ENCODE measurements at regions not wholly inside any gene's neighbourhood (a gene's known extent, or its start where the extent isn't known, plus 50 kb on each side); places are given as distances from the start of the nearest gene placed in this dataset.
A peak's percentile ranks its signal among the peaks of the same experiment; 100 is the strongest.

DNA sequence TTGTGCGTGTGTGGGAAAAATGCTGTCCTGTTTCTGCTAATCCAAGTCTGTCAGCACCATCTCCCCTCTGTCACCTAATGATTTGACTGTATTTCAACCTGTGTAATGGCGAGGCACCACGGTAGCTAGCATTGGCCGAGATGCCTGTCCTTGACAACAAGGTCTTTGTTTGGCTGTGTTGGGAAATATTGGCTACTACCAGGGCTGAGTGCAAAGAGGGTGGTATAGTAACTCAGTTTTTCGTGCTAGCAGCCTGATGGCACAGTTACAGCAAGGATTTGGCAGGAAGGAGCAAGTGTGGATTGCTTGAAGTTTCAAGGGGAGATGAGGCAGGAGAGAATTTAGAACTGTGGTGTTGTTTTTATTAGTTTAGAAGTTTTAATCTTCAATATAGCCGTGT, 440.3 kb upstream of the RGS6 start:
- CTCF ChIA-PET, result no interaction called here
- Histone ChIP-seq H3K4me3 (ENCODE audit: low read depth, low read length) (no peak overlapping the region), H3K36me3 (ENCODE audit: control insufficient read depth, insufficient read depth, low read length) (no peaks in the 10 kb centered on the region), H3K27me3 (ENCODE audit: control insufficient read depth, insufficient read depth, low read length) (no peaks in the 10 kb centered on the region)
- DNase-seq (ENCODE audit: low read depth), result no peak
- TF ChIP-seq, protein P1, sequence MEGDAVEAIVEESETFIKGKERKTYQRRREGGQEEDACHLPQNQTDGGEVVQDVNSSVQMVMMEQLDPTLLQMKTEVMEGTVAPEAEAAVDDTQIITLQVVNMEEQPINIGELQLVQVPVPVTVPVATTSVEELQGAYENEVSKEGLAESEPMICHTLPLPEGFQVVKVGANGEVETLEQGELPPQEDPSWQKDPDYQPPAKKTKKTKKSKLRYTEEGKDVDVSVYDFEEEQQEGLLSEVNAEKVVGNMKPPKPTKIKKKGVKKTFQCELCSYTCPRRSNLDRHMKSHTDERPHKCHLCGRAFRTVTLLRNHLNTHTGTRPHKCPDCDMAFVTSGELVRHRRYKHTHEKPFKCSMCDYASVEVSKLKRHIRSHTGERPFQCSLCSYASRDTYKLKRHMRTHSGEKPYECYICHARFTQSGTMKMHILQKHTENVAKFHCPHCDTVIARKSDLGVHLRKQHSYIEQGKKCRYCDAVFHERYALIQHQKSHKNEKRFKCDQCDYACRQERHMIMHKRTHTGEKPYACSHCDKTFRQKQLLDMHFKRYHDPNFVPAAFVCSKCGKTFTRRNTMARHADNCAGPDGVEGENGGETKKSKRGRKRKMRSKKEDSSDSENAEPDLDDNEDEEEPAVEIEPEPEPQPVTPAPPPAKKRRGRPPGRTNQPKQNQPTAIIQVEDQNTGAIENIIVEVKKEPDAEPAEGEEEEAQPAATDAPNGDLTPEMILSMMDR (IDR thresholded peaks at IDR 0.05; ENCODE audit: insufficient read depth, low read depth, low read length), result no peak
- POLR2A ChIA-PET, result no interaction called here

GRCh38 chr14:71492346-71492745, 439.9 kb upstream of the RGS6 start:
- Histone ChIP-seq H3K4me3 (ENCODE audit: low read depth, low read length) (no peak overlapping the region), H3K27me3 (ENCODE audit: control insufficient read depth, insufficient read depth, low read length) (no peaks in the 10 kb centered on the region), H3K36me3 (ENCODE audit: control insufficient read depth, insufficient read depth, low read length) (no peaks in the 10 kb centered on the region)
- POLR2A ChIA-PET, result no interaction called here
- CTCF ChIA-PET, result interaction anchor here (0.6 to 0.7 kb wide), 2 partner anchors 11 to 51 kb away, joined by 3 to 4 read pairs; no protein-coding TSS in a partner anchor
- DNase-seq (ENCODE audit: low read depth), result no peak
- TF ChIP-seq, protein P1 (IDR thresholded peaks at IDR 0.05; ENCODE audit: insufficient read depth, low read depth, low read length), result no peak

DNA sequence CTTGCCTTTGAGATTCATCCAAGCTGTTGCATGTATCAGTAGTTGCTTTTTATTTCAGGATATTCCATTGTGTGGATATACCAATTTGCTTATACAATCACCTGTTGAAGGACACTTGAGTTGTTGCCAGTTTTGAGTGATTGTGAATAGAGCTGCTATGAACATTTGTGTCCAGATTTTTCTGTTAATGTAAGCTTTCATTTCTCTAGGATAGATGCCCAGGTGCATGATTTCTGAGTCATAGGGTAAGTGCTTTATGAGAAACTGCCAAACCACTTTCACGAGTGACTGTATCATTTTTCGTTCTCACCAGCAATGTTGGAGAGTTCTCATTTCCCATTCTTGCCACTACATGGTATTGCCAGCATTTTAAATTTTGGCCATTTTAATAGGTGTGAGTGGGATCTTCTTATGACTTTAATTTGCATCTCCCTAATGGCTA, 434.6 kb upstream of the RGS6 start:
- ChIA-PET CTCF (interaction anchor here (1.4 kb wide), 1 partner anchor 38 kb away, joined by 3 read pairs; no protein-coding TSS in a partner anchor), POLR2A (interaction anchor here (0.6 kb wide), 1 partner anchor 10 kb away, joined by 3 read pairs; no protein-coding TSS in a partner anchor)
- TF ChIP-seq, protein P1 (IDR thresholded peaks at IDR 0.05; ENCODE audit: insufficient read depth, low read depth, low read length), result no peak
- DNase-seq (ENCODE audit: low read depth), result no peak
- H3K27me3 ChIP-seq (ENCODE audit: control insufficient read depth, insufficient read depth, low read length), result no peaks in the 10 kb centered on the region
- H3K36me3 ChIP-seq (ENCODE audit: control insufficient read depth, insufficient read depth, low read length), result no peaks in the 10 kb centered on the region
- no peak overlapping the region for H3K4me3 ChIP-seq (ENCODE audit: low read depth, low read length)

DNA sequence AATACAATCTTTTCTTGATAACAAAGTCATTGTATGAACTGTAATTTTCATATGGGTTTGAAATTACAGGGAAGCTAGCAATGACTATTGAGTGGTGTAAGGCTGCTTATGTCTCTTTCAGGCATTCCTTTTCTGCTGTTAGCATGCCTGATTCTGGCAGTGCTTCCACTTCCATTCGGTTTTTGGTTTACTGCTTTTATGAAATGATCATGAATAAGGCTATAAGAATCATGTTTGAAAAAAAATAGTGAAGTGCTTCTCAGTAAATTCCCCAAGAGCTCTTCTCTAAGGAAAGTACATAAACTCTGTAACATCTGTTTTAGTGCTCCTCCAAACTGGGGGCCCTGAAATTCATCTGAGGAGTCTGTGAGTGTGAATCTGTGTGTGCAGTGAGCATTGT, 434.0 kb upstream of the RGS6 start:
- no peaks in the 10 kb centered on the region for H3K27me3 ChIP-seq (ENCODE audit: control insufficient read depth, insufficient read depth, low read length)
- H3K36me3 ChIP-seq (ENCODE audit: control insufficient read depth, insufficient read depth, low read length), result no peaks in the 10 kb centered on the region
- ChIA-PET CTCF (interaction anchor here (1.4 kb wide), 1 partner anchor 38 kb away, joined by 3 read pairs; no protein-coding TSS in a partner anchor), POLR2A (interaction anchor here (0.6 kb wide), 2 partner anchors 10 to 45 kb away, joined by 3 read pairs; no protein-coding TSS in a partner anchor)
- H3K4me3 ChIP-seq (ENCODE audit: low read depth, low read length), result no peak overlapping the region
- peak; percentile 58 for DNase-seq (ENCODE audit: low read depth)
- TF ChIP-seq, protein P1 (IDR thresholded peaks at IDR 0.05; ENCODE audit: insufficient read depth, low read depth, low read length), result no peak

GRCh38 chr14:71499018-71499417, 433.2 kb upstream of the RGS6 start:
- no peak for DNase-seq (ENCODE audit: low read depth)
- ChIA-PET CTCF (interaction anchor here (1.4 kb wide), 1 partner anchor 37 kb away, joined by 3 read pairs; no protein-coding TSS in a partner anchor), POLR2A (no interaction called here)
- TF ChIP-seq, protein P1 (IDR thresholded peaks at IDR 0.05; ENCODE audit: insufficient read depth, low read depth, low read length), result no peak
- Histone ChIP-seq H3K36me3 (ENCODE audit: control insufficient read depth, insufficient read depth, low read length) (no peaks in the 10 kb centered on the region), H3K27me3 (ENCODE audit: control insufficient read depth, insufficient read depth, low read length) (no peaks in the 10 kb centered on the region), H3K4me3 (ENCODE audit: low read depth, low read length) (no peak overlapping the region)

Measured in BJ (cell line).